Liver (tissue), 3 donors: ENCODE measurements at regions not wholly inside any gene's neighbourhood (a gene's known extent, or its start where the extent isn't known, plus 50 kb on each side); places are given as distances from the start of the nearest gene placed in this dataset.

ENCODE experiments used
- EGR1 ChIP-seq, 2 donors: IDR thresholded peaks; 2 replicates each; pipeline ENCODE4 v1.6.1; 2016 to 2018; ENCODE audit warnings: antibody characterized with exemption in 2 of 2, low read depth in 2 of 2
- GABPA ChIP-seq, 2 donors: IDR thresholded peaks in 1 of 2; conservative IDR thresholded peaks in 1 of 2; 2 replicates each; pipeline ENCODE4 v1.6.1; 2016; ENCODE audit warnings: antibody characterized with exemption in 2 of 2, mild to moderate bottlenecking in 1 of 2, moderate library complexity in 1 of 2
- HNF4G ChIP-seq: IDR thresholded peaks from 2 replicates; pipeline ENCODE4 v1.6.1; 2016; ENCODE audit warnings: antibody characterized with exemption
- RAD21 ChIP-seq, 2 donors: IDR thresholded peaks; 2 replicates each; pipeline ENCODE4 v1.6.1; 2016; ENCODE audit warnings: antibody characterized with exemption in 2 of 2, mild to moderate bottlenecking in 2 of 2
- SP1 ChIP-seq: IDR thresholded peaks from 2 replicates; pipeline ENCODE4 v1.6.1; 2018; ENCODE audit warnings: antibody characterized with exemption, mild to moderate bottlenecking
- TAF1 ChIP-seq: conservative IDR thresholded peaks from 2 replicates; pipeline ENCODE4 v1.6.1; 2016; ENCODE audit warnings: antibody characterized with exemption, mild to moderate bottlenecking
- YY1 ChIP-seq: IDR thresholded peaks from 2 replicates; pipeline ENCODE4 v1.6.1; 2016; ENCODE audit warnings: antibody characterized with exemption, mild to moderate bottlenecking
- TF ChIP-seq, protein P1 (sequence below): IDR thresholded peaks from 2 replicates; pipeline ENCODE4 v1.6.1; 2016; ENCODE audit warnings: antibody characterized with exemption
- TF ChIP-seq, protein P2 (sequence below): fragments of 150-350 bp; IDR thresholded peaks from 2 replicates; pipeline ENCODE4 v1.5.1; 2017; ENCODE audit warnings: improper control_type of control experiment, low read depth, low read length; ENCODE audit not compliant: missing input control
- TF ChIP-seq, protein P3 (sequence below): IDR thresholded peaks from 2 replicates; pipeline ENCODE4 v1.6.1; 2016; ENCODE audit warnings: antibody characterized with exemption
- donor health status: healthy.
- donor health status: healthy.

DNA sequence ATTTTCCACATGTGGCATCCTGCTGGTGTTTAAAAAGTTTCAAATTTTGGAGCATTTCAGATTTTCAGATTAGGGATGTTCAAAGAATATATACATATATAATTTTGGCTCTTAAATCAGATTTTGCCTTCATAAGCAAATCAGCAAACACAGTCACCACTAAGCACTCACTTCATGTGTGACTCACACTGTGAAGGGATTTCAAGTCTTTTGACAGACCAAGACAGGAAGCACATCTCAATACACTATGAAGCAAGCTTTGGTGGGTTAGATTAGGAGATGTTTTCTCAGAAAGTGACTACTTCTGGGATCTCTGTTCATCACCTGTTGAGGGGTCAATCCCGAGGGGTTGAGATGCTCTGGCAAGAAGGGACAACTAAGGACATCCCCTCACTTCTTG lies 227.8 kb upstream of the RBBP8 start:
- TF ChIP-seq, protein P1, sequence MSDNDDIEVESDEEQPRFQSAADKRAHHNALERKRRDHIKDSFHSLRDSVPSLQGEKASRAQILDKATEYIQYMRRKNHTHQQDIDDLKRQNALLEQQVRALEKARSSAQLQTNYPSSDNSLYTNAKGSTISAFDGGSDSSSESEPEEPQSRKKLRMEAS: no peak
- TF ChIP-seq TAF1: no peak
- TF ChIP-seq, protein P2, sequence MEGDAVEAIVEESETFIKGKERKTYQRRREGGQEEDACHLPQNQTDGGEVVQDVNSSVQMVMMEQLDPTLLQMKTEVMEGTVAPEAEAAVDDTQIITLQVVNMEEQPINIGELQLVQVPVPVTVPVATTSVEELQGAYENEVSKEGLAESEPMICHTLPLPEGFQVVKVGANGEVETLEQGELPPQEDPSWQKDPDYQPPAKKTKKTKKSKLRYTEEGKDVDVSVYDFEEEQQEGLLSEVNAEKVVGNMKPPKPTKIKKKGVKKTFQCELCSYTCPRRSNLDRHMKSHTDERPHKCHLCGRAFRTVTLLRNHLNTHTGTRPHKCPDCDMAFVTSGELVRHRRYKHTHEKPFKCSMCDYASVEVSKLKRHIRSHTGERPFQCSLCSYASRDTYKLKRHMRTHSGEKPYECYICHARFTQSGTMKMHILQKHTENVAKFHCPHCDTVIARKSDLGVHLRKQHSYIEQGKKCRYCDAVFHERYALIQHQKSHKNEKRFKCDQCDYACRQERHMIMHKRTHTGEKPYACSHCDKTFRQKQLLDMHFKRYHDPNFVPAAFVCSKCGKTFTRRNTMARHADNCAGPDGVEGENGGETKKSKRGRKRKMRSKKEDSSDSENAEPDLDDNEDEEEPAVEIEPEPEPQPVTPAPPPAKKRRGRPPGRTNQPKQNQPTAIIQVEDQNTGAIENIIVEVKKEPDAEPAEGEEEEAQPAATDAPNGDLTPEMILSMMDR: no peak
- no peak for TF ChIP-seq YY1
- no peak for TF ChIP-seq RAD21 (IDR thresholded peaks at IDR 0.05)
- no peak for TF ChIP-seq GABPA (IDR thresholded peaks at IDR 0.05 in 1 of 2, conservative IDR thresholded peaks at IDR 0.05 in 1 of 2)
- TF ChIP-seq HNF4G: no peak
- TF ChIP-seq, protein P3, sequence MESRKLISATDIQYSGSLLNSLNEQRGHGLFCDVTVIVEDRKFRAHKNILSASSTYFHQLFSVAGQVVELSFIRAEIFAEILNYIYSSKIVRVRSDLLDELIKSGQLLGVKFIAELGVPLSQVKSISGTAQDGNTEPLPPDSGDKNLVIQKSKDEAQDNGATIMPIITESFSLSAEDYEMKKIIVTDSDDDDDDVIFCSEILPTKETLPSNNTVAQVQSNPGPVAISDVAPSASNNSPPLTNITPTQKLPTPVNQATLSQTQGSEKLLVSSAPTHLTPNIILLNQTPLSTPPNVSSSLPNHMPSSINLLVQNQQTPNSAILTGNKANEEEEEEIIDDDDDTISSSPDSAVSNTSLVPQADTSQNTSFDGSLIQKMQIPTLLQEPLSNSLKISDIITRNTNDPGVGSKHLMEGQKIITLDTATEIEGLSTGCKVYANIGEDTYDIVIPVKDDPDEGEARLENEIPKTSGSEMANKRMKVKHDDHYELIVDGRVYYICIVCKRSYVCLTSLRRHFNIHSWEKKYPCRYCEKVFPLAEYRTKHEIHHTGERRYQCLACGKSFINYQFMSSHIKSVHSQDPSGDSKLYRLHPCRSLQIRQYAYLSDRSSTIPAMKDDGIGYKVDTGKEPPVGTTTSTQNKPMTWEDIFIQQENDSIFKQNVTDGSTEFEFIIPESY: no peak
- no peak for TF ChIP-seq EGR1 (IDR thresholded peaks at IDR 0.05; ENCODE audit: low read depth in 2 of 2)
- TF ChIP-seq SP1: no peak
